PC-9 (cell line): ENCODE measurements at regions not wholly inside any gene's neighbourhood (a gene's known extent, or its start where the extent isn't known, plus 50 kb on each side); places are given as distances from the start of the nearest gene placed in this dataset.

Experiments
- CTCF ChIP-seq: fragments of 200-600 bp; sonication (generic); conservative IDR thresholded peaks from 2 replicates; pipeline ENCODE4 v1.6.1; 2017; ENCODE audit warnings: mixed run types, antibody characterized with exemption, mild to moderate bottlenecking, moderate library complexity
- EZH2 ChIP-seq: fragments of 200-600 bp; sonication (generic); IDR thresholded peaks from 2 replicates; pipeline ENCODE4 v1.8.0; 2017; ENCODE audit warnings: antibody characterized with exemption, low read depth

- TF ChIP-seq CTCF, result no peak
- TF ChIP-seq EZH2, result no peak
Measured at GRCh38 chr4:167722487-167722808, 369.9 kb upstream of the ANXA10 start.
